G401 (cell line): ENCODE measurements at regions not wholly inside any gene's neighbourhood (a gene's known extent, or its start where the extent isn't known, plus 50 kb on each side); places are given as distances from the start of the nearest gene placed in this dataset.
A peak's percentile ranks its signal among the peaks of the same experiment; 100 is the strongest.
"Not testable (repeated sequence)": the region's sequence is repeated elsewhere in the genome, so short reads cannot be mapped to it uniquely, and the experiment has no call there.

Source experiments
- DNase-seq: peaks from one replicate; pipeline ENCODE4 v3.0.0-alpha.2; 2015; ENCODE audit warnings: low spot score
- in situ Hi-C: cut with HindIII; loops from 2 replicates; pipeline ENCODE4 v1.10.0; 2016; ENCODE audit warnings: low sequenced_read_pairs, mixed read lengths

GRCh38 chrX:148080593-148080992 is 99.5 kb downstream of the FMR1NB start:
- no peak for DNase-seq
- in situ Hi-C loops, result no loop called here

DNA sequence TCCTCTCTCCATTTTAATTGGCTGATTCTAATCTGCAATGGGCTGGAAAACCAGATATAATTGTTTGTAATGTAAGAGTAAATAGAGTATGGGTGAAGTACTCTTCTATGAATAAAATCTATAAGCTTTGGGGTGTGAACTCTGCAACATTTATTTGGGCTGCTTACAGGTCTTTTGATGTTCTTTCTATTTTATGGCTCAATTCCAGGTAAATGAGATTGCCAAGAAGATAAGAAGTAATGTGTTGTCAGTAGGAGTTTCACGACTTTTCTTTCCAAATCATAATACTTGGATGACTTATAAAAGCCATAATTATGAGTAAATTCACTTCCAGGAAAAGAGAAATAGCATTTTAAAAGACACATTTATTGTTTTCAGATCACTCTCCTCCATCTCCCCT is 103.5 kb downstream of the FMR1NB start:
- DNase-seq, result no peak
- in situ Hi-C loops, result no loop called here

DNA sequence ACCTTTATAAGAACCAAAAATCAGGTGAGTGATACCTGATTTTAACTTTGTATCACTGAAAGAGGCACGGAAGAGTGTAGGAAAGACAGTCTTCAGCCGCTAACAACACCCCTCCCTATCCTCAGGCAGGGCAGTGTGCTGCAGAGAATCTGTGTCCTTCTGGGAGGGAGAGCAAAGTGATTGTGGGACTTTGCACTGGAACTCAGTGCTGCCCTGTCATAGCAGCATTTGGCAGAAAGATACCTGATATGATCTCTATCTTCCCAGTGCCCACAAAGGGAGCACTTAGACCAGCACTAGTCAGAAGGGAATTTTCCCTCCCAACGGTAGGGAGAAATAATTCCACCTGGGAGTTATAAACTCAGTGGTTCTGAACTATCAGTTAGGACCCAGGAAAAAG is 139.0 kb downstream of the FMR1NB start:
- in situ Hi-C loops, result no loop called here

GRCh38 chrX:148120999-148121623 is 140.0 kb downstream of the FMR1NB start:
- in situ Hi-C loops, result no loop called here
- DNase-seq, result no peak

More for the DNA sequence above, 139.0 kb downstream of the FMR1NB start:
- DNase-seq, result no peak

DNA sequence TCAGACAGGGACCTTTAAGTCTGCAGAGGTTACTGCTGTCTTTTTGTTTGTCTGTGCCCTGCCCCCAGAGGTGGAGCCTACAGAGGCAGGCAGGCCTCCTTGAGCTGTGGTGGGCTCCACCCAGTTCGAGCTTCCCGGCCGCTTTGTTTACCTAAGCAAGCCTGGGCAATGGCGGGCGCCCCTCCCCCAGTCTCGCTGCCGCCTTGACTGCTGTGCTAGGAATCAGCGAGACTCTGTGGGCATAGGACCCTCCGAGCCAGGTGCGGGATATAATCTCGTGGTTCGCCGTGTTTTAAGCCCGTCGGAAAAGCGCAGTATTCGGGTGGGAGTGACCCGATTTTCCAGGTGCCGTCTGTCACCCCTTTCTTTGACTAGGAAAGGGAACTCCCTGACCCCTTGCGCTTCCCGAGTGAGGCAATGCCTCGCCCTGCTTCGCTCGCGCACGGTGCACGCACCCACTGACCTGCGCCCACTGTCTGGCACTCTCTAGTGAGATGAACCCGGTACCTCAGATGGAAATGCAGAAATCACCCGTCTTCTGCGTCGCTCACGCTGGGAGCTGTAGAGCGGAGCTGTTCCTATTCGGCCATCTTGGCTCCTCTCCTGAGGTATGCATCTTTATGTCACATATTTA is 147.9 kb downstream of the FMR1NB start:
- DNase-seq, in situ Hi-C loops: not testable (repeated sequence)

- DNase-seq, result peak; percentile 61
- in situ Hi-C loops, result no loop called here
Observed at GRCh38 chrX:148133105-148133725, 152.1 kb downstream of the FMR1NB start.

DNA sequence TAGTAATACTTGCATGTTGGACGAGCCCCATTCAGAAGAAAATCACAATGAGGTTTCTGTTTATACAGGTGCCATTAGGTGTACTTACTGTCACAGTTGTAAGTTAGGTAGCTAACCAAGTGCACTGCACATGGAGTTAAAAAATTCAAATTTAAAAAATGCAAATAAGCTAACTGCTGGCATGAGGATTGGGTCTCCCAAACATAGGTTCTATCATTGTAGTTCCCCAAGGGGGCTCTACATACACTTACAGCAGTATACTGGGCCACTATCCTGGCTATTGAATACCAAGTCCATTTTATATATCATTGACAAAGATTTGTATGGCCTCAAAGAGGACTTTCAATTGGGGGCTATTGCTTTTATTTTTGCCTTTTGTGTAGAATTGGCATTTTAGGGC is 153.4 kb downstream of the FMR1NB start:
- in situ Hi-C loops, result no loop called here
- no peak for DNase-seq

- in situ Hi-C loops, result no loop called here
- DNase-seq, result no peak
Observed at GRCh38 chrX:148135738-148136137, 154.6 kb downstream of the FMR1NB start.

GRCh38 chrX:148146121-148146520 is 165.0 kb downstream of the FMR1NB start:
- in situ Hi-C loops, result no loop called here
- no peak for DNase-seq

GRCh38 chrX:148156986-148157385 is 175.8 kb downstream of the FMR1NB start:
- DNase-seq, result no peak
- in situ Hi-C loops, result no loop called here

DNA sequence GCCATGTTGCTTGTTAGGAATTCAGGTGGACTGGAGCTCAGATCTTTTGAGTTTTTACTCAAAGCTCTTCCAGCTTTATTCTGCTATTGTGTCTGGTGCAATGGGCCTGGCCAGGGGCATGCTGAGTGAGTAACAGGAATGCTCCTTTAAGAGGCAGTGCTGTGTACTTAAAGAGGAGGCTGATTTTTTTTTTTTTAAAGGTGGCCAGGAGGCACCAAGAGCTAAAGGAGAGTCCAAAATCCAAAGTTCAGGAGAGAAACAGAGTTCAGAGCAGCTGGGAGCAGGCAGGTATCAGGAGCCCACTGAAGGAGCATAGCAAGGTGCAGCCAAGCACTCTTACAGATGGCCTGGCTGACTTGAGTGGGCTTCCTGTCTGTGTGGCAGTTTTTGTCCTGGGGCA is 178.7 kb downstream of the FMR1NB start:
- no peak for DNase-seq

GRCh38 chrX:148161701-148162100 is 180.6 kb downstream of the FMR1NB start:
- peak; percentile 60 for DNase-seq
- in situ Hi-C loops, result no loop called here

More for the DNA sequence above, 178.7 kb downstream of the FMR1NB start:
- in situ Hi-C loops, result no loop called here

- DNase-seq, result peak; percentile 21
- in situ Hi-C loops, result no loop called here
Observed at GRCh38 chrX:148185631-148186030, 204.5 kb downstream of the FMR1NB start.

- in situ Hi-C loops, result no loop called here
- no peak for DNase-seq
Observed at GRCh38 chrX:148192547-148192946, 211.4 kb downstream of the FMR1NB start.

DNA sequence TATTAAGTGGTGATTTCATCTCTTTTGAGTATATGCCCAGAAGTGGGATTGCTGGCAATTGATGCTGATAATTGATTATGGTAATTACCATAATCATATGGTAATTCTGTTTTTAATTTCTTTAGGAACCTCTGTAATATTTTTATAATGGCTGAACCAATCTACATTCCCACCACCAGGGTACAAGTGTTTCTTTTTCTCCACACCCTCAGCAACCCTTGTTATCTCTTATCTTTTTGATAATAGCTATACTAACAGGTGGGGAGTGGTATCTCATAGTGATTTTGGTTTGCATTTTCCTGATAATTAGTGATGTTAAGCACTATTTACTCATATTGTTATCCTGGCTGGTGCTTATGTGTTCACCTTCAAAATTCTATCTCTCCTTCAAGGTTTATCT is 212.6 kb downstream of the FMR1NB start:
- in situ Hi-C loops, result no loop called here
- DNase-seq, result no peak

GRCh38 chrX:148203531-148203930 is 222.4 kb downstream of the FMR1NB start:
- in situ Hi-C loops, result no loop called here
- no peak for DNase-seq

GRCh38 chrX:148204195-148204594 is 223.1 kb downstream of the FMR1NB start:
- in situ Hi-C loops, result no loop called here
- DNase-seq, result no peak

GRCh38 chrX:148214786-148215185 is 233.6 kb downstream of the FMR1NB start:
- in situ Hi-C loops, result no loop called here
- no peak for DNase-seq

DNA sequence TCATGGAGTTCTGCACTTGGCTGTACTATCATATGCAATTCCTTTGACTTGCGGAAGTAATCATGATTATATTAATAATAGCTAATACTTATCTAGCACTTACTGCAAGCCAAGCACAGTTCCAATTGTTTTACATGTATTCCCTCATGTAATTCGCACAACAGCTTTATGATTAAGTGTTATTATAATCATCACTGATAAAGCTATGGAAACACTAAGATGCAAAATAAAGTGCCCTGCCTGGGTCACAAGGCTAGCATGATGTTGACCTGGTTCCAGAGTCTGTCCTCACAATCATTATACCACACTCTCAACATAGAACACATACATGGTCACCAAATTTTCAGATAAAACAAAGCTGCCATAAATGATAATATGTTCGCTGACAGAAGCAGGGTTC is 234.6 kb downstream of the FMR1NB start:
- no peak for DNase-seq
- in situ Hi-C loops, result no loop called here

- DNase-seq, result no peak
- in situ Hi-C loops, result no loop called here
Observed at GRCh38 chrX:148223361-148223760, 242.2 kb downstream of the FMR1NB start.

- no peak for DNase-seq
- in situ Hi-C loops, result no loop called here
Observed at GRCh38 chrX:148228521-148228920, 247.4 kb downstream of the FMR1NB start.
